SK-N-SH treated with all-trans-retinoic acid at 6 μM for 48 hours (cell line): ENCODE measurements at regions not wholly inside any gene's neighbourhood (a gene's known extent, or its start where the extent isn't known, plus 50 kb on each side); places are given as distances from the start of the nearest gene placed in this dataset.

Source experiments
- ATAC-seq: fragments of 200-7000 bp; cut with Tn5 transposase; 3 replicates; pipeline ENCODE4 v1.9.1; 2020; ENCODE audit warnings: mild to moderate bottlenecking, moderate library complexity
- BACH2 ChIP-seq: fragments of 250-450 bp; sonication (Bioruptor Pico); IDR thresholded peaks from 2 replicates; pipeline ENCODE4 v1.9.0; 2021; ENCODE audit warnings: mild to moderate bottlenecking, borderline replicate concordance
- CREB5 ChIP-seq: fragments of 250-450 bp; sonication (Bioruptor Pico); IDR thresholded peaks from 2 replicates; pipeline ENCODE4 v1.5.1; 2020; ENCODE audit warnings: low read depth, mild to moderate bottlenecking, moderate library complexity
- CSDC2 ChIP-seq: fragments of 250-450 bp; sonication (Bioruptor Pico); IDR thresholded peaks from 2 replicates; pipeline ENCODE4 v1.5.0; 2020; ENCODE audit warnings: mild to moderate bottlenecking, moderate library complexity
- ESRRG ChIP-seq: fragments of 250-450 bp; sonication (Bioruptor Pico); IDR thresholded peaks from 2 replicates; pipeline ENCODE4 v1.6.1; 2021; ENCODE audit warnings: mild to moderate bottlenecking
- GLIS3 ChIP-seq: fragments of 250-450 bp; sonication (Bioruptor Pico); IDR thresholded peaks from 2 replicates; pipeline ENCODE4 v1.5.0; 2020; ENCODE audit warnings: mild to moderate bottlenecking, moderate library complexity
- ISL1 ChIP-seq: fragments of 250-450 bp; sonication (Bioruptor Pico); IDR thresholded peaks from 2 replicates; pipeline ENCODE4 v2.1.2; 2022; ENCODE audit warnings: mild to moderate bottlenecking, moderate library complexity
- OSR1 ChIP-seq: fragments of 250-450 bp; sonication (Bioruptor Pico); IDR thresholded peaks from 2 replicates; pipeline ENCODE4 v1.8.0; 2022; ENCODE audit warnings: moderate library complexity, mild to moderate bottlenecking, inconsistent platforms
- POU6F1 ChIP-seq: fragments of 250-450 bp; sonication (Bioruptor Pico); IDR thresholded peaks from 2 replicates; pipeline ENCODE4 v1.8.0; 2021; ENCODE audit warnings: low read depth, mild to moderate bottlenecking, moderate library complexity, borderline replicate concordance
- PPARA ChIP-seq: fragments of 250-450 bp; sonication (Bioruptor Pico); IDR thresholded peaks from 2 replicates; pipeline ENCODE4 v1.5.0; 2020; ENCODE audit warnings: mild to moderate bottlenecking, borderline replicate concordance
- RARB ChIP-seq: fragments of 250-450 bp; sonication (Bioruptor Pico); IDR thresholded peaks from 2 replicates; pipeline ENCODE4 v1.8.0; 2021; ENCODE audit warnings: mild to moderate bottlenecking, moderate library complexity
- SNAI2 ChIP-seq: fragments of 250-450 bp; sonication (Bioruptor Pico); IDR thresholded peaks from 2 replicates; pipeline ENCODE4 v1.5.0; 2020; ENCODE audit warnings: mild to moderate bottlenecking, moderate library complexity
- TCF4 ChIP-seq: fragments of 250-450 bp; sonication (Bioruptor Pico); IDR thresholded peaks from 2 replicates; pipeline ENCODE4 v1.8.0; 2021; ENCODE audit warnings: mild to moderate bottlenecking, moderate library complexity, borderline replicate concordance
- TOX ChIP-seq: fragments of 250-450 bp; sonication (Bioruptor Pico); IDR thresholded peaks from 2 replicates; pipeline ENCODE4 v1.8.0; 2021; ENCODE audit warnings: mild to moderate bottlenecking, moderate library complexity, borderline replicate concordance
- ZC3H10 ChIP-seq: fragments of 250-450 bp; sonication (Bioruptor Pico); IDR thresholded peaks from 2 replicates; pipeline ENCODE4 v1.5.1; 2021; ENCODE audit warnings: mild to moderate bottlenecking, moderate library complexity
- ZFP3 ChIP-seq: fragments of 250-450 bp; sonication (Bioruptor Pico); IDR thresholded peaks from 2 replicates; pipeline ENCODE4 v1.5.0; 2020; ENCODE audit warnings: mild to moderate bottlenecking, moderate library complexity
- ZFP30 ChIP-seq: fragments of 450-650 bp; formaldehyde crosslinking; IDR thresholded peaks from 2 replicates; pipeline ENCODE4 v1.5.0; 2022; ENCODE audit warnings: mild to moderate bottlenecking, moderate library complexity
- ZNF565 ChIP-seq: fragments of 450-650 bp; formaldehyde crosslinking; conservative IDR thresholded peaks from 2 replicates; pipeline ENCODE4 v1.5.0; 2020; ENCODE audit warnings: low read depth, mild to moderate bottlenecking, moderate library complexity
- ZNF70 ChIP-seq: fragments of 450-650 bp; formaldehyde crosslinking; IDR thresholded peaks from 2 replicates; pipeline ENCODE4 v1.5.0; 2020; ENCODE audit warnings: mild to moderate bottlenecking, moderate library complexity
- ZNF8 ChIP-seq: fragments of 450-650 bp; formaldehyde crosslinking; IDR thresholded peaks from 2 replicates; pipeline ENCODE4 v1.5.0; 2020; ENCODE audit warnings: mild to moderate bottlenecking, moderate library complexity
- TF ChIP-seq, protein P1 (sequence below): fragments of 250-450 bp; sonication (Bioruptor Pico); IDR thresholded peaks from 2 replicates; pipeline ENCODE4 v1.8.0; 2020; ENCODE audit warnings: mild to moderate bottlenecking, moderate library complexity, borderline replicate concordance
- TF ChIP-seq, protein P2 (sequence below): fragments of 250-450 bp; sonication (Bioruptor Pico); IDR thresholded peaks from 2 replicates; pipeline ENCODE4 v1.5.0; 2020; ENCODE audit warnings: mild to moderate bottlenecking, moderate library complexity

DNA sequence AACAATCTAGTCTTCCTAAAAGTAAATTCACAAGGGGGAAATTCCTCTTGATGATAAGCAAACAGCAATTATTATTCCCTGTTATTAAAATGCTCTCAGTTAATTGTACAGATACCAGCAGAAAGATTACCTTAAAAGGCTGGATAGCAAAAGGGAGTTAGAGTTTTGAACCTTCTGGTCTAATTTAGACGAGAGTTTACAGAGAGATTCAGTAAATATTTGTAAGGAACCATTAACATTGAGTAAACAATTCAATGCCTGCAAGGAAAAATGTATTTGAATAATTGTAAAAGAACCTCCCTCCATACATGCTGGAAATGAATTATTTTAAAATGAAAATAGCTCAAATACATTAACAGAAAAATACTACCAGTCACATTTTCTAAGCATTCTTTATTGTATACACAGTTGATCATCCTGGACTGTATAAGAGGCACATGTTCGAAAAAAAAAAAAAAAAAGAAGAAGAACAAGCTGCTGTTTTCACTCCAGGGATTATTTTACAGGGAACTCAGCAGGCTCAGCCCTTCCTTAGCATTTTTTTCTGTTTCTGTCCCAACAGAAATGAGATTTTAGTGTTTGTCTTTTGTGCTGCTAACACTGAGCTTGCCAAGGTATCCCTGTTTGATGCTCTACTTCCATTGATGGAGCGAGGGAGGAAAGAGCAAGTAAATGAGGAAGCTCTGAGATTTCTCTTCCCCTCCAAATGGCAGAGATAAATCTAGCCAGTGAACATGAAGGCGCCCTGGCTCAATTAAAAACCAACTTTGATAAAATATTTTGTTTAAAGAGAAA, 141.1 kb downstream of the ENC1 start:
- TF ChIP-seq RARB (CRISPR knock-in tag) (no peak), ZNF565 (CRISPR knock-in tag) (no peak), ZNF70 (CRISPR knock-in tag) (no peak), POU6F1 (CRISPR knock-in tag) (no peak), TOX (CRISPR knock-in tag) (no peak), ESRRG (CRISPR knock-in tag) (no peak), ISL1 (no peak), CSDC2 (no peak), ZFP30 (CRISPR knock-in tag) (no peak), OSR1 (CRISPR knock-in tag) (no peak), TCF4 (no peak), ZC3H10 (CRISPR knock-in tag) (no peak), BACH2 (CRISPR knock-in tag) (no peak), ZNF8 (CRISPR knock-in tag) (no peak)
- TF ChIP-seq, protein P1, sequence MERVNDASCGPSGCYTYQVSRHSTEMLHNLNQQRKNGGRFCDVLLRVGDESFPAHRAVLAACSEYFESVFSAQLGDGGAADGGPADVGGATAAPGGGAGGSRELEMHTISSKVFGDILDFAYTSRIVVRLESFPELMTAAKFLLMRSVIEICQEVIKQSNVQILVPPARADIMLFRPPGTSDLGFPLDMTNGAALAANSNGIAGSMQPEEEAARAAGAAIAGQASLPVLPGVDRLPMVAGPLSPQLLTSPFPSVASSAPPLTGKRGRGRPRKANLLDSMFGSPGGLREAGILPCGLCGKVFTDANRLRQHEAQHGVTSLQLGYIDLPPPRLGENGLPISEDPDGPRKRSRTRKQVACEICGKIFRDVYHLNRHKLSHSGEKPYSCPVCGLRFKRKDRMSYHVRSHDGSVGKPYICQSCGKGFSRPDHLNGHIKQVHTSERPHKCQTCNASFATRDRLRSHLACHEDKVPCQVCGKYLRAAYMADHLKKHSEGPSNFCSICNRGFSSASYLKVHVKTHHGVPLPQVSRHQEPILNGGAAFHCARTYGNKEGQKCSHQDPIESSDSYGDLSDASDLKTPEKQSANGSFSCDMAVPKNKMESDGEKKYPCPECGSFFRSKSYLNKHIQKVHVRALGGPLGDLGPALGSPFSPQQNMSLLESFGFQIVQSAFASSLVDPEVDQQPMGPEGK (CRISPR knock-in tag) = no peak
- TF ChIP-seq, protein P2, sequence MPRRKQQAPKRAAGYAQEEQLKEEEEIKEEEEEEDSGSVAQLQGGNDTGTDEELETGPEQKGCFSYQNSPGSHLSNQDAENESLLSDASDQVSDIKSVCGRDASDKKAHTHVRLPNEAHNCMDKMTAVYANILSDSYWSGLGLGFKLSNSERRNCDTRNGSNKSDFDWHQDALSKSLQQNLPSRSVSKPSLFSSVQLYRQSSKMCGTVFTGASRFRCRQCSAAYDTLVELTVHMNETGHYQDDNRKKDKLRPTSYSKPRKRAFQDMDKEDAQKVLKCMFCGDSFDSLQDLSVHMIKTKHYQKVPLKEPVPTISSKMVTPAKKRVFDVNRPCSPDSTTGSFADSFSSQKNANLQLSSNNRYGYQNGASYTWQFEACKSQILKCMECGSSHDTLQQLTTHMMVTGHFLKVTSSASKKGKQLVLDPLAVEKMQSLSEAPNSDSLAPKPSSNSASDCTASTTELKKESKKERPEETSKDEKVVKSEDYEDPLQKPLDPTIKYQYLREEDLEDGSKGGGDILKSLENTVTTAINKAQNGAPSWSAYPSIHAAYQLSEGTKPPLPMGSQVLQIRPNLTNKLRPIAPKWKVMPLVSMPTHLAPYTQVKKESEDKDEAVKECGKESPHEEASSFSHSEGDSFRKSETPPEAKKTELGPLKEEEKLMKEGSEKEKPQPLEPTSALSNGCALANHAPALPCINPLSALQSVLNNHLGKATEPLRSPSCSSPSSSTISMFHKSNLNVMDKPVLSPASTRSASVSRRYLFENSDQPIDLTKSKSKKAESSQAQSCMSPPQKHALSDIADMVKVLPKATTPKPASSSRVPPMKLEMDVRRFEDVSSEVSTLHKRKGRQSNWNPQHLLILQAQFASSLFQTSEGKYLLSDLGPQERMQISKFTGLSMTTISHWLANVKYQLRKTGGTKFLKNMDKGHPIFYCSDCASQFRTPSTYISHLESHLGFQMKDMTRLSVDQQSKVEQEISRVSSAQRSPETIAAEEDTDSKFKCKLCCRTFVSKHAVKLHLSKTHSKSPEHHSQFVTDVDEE (CRISPR knock-in tag) = no peak
- ATAC-seq = no peak

DNA sequence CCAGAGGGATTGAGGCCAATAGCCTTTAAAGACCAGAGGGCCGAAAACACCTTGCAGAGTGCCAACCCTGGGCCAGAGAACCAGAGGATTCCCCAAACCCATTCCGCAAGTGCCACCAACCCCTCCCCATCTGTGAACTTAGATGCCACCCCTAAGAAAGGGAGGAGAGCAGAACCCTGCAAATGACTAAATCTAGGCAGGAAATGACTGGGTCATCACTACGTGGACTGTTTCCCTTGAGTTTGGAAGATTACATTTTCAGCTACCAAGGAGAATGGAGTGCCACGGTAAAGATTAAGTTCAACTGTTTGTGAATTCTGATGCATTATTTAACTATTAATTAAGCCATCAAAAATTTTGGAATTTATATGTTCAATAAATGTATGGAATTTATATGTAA, 142.8 kb downstream of the ENC1 start:
- TF ChIP-seq ESRRG (CRISPR knock-in tag) (no peak), ZFP30 (CRISPR knock-in tag) (no peak)
- TF ChIP-seq, all 23 proteins: peak for 0
- no peak for ATAC-seq

GRCh38 chr5:74493411-74493810, 147.1 kb downstream of the ENC1 start:
- TF ChIP-seq ZFP3 (no peak), ZNF565 (CRISPR knock-in tag) (no peak), TOX (CRISPR knock-in tag) (no peak), ISL1 (no peak), ZFP30 (CRISPR knock-in tag) (no peak), ZNF70 (CRISPR knock-in tag) (no peak), OSR1 (CRISPR knock-in tag) (no peak), GLIS3 (CRISPR knock-in tag) (no peak), POU6F1 (CRISPR knock-in tag) (no peak), CREB5 (CRISPR knock-in tag) (no peak), SNAI2 (CRISPR knock-in tag) (no peak), PPARA (CRISPR knock-in tag) (no peak)
- TF ChIP-seq, protein P1 (CRISPR knock-in tag) = no peak
- ATAC-seq = no peak
